ENCODE measurements at regions not wholly inside any gene's neighbourhood (a gene's known extent, or its start where the extent isn't known, plus 50 kb on each side); places are given as distances from the start of the nearest gene placed in this dataset.
A peak's percentile ranks its signal among the peaks of the same experiment; 100 is the strongest.

GRCh38 chr19:31730270-31730669, 381.0 kb upstream of the TSHZ3 start:
- DNase-seq (ENCODE audit: insufficient read length, low spot score), result no peak
- FAIRE-seq, result no peak
- TF ChIP-seq, protein P1, sequence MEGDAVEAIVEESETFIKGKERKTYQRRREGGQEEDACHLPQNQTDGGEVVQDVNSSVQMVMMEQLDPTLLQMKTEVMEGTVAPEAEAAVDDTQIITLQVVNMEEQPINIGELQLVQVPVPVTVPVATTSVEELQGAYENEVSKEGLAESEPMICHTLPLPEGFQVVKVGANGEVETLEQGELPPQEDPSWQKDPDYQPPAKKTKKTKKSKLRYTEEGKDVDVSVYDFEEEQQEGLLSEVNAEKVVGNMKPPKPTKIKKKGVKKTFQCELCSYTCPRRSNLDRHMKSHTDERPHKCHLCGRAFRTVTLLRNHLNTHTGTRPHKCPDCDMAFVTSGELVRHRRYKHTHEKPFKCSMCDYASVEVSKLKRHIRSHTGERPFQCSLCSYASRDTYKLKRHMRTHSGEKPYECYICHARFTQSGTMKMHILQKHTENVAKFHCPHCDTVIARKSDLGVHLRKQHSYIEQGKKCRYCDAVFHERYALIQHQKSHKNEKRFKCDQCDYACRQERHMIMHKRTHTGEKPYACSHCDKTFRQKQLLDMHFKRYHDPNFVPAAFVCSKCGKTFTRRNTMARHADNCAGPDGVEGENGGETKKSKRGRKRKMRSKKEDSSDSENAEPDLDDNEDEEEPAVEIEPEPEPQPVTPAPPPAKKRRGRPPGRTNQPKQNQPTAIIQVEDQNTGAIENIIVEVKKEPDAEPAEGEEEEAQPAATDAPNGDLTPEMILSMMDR (IDR thresholded peaks at IDR 0.05; ENCODE audit: insufficient read depth, missing control alignments), result no peak

DNA sequence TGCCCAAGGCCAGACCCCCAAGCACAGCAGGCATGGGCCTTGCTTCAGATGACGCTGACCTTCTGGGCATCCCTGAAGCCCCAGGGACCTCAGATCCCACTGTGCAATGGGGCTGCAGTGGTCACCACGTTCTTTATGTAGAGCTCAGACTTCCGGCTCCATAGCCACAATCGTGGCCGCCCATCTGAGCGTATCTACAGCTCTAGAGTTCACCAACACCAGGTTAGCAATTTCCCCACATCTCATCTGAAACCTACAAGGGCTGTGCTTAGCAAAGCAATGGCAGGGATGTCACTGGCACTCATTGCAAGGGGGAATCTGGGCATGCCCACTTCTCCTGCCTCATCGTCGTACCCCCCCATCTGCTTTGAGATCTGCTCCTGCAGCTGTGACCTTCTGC, 384.4 kb upstream of the TSHZ3 start:
- FAIRE-seq (no peak), DNase-seq (ENCODE audit: insufficient read length, low spot score) (no peak)

DNA sequence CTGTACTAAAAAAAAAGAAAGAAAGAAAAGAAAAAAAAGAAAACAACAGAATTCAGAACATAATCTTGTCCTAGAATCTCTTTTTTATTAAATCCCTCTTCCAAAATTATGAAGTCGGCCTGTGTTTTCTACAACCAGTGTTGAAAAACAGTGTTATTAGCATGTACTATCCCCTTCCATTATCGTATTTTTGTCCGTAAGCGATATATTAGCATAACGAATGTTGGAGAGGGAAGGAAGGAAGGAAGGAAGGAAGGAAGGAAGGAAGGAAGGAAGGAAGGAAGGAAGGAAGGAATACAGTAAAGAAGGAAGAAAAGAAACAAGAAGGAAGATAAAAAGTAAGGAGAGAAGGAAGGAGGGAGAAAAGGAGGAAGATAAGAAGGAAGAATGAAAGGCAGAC, 393.0 kb upstream of the TSHZ3 start:
- TF ChIP-seq, protein P1 (IDR thresholded peaks at IDR 0.05; ENCODE audit: insufficient read depth, missing control alignments), result no peak
- no peak for DNase-seq (ENCODE audit: insufficient read length, low spot score)
- no peak for FAIRE-seq

More for the DNA sequence above, 384.4 kb upstream of the TSHZ3 start:
- TF ChIP-seq, protein P1 (IDR thresholded peaks at IDR 0.05; ENCODE audit: insufficient read depth, missing control alignments), result no peak

DNA sequence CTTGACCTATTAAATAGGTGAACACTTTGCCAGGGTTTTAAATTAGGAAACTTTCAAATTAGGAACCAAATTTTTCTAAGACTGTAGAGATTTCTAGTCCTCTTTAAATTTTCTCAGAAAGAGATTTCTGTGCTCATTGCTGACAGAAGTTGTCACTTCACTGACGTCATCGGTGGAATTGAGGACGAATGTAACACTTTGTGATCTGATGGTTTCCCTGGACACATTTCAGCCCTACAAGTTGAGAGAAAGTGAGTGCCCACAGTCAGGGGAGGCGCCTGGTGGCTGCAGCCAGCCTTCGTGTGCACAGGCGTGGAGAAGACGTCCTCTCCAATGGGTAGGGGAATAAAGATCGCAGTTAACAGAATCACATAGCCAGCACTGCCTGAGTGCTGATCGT, 396.5 kb upstream of the TSHZ3 start:
- DNase-seq (ENCODE audit: insufficient read length, low spot score) (no peak), FAIRE-seq (no peak)
- TF ChIP-seq, protein P1 (IDR thresholded peaks at IDR 0.05; ENCODE audit: insufficient read depth, missing control alignments), result no peak

DNA sequence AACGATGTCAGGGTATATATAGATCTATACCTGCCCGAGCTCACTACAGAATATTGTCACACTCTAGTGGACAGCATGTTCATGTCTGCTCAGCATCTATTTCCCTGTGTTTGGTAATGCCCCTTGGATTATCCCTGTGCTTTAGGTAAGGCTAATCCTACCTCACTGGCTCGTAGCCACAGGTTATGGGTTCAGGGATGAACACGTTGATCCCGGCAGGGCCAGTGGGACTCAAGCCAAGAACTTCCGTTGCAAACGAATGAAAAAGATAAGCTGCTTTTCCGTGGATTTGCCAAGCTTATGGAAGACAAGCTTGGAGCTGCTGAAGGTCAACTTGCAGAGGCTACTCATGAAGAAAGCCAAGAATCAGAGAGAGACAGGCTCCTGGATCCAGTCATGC, 400.0 kb upstream of the TSHZ3 start:
- DNase-seq (ENCODE audit: insufficient read length, low spot score) (no peak), FAIRE-seq (peak; percentile 91)
- TF ChIP-seq, protein P1 (IDR thresholded peaks at IDR 0.05; ENCODE audit: insufficient read depth, missing control alignments), result no peak

- TF ChIP-seq, protein P1 (IDR thresholded peaks at IDR 0.05; ENCODE audit: insufficient read depth, missing control alignments), result no peak
- FAIRE-seq (no peak), DNase-seq (ENCODE audit: insufficient read length, low spot score) (no peak)
Measured at GRCh38 chr19:31759359-31759758, 410.1 kb upstream of the TSHZ3 start.

DNA sequence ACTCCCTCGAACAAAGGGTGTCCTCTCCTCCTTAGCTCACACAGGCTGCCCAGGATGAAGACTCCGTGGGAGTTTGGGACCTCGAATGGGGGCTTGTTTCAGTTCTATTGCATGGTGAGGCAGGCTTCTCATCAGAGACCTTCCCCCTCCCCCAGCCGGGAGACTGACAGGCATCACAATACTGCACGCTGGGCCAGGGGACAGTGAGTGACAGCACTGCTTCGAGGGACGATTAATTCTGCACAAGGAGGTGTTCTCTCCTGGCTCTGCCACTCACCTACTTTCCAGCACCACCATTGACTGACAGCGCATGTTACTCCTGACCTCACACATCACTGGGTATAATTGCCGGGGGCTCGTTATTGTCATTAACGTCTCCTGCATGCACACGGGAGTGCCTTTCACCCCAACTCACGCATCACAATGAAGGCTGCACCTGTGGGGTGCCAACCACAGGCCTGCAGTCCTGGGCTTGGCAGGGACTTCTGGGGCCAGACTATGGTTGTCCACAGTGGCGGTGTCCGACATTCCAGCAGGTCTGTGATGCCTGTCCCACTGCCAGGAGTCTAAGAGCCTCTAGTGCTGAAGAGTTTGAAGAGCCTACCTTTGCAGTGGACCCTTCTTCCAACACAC, 412.2 kb upstream of the TSHZ3 start:
- TF ChIP-seq, protein P1 (IDR thresholded peaks at IDR 0.05; ENCODE audit: insufficient read depth, missing control alignments), result no peak
- FAIRE-seq (no peak), DNase-seq (ENCODE audit: insufficient read length, low spot score) (no peak)
